ACC112 (cell line): ENCODE measurements at regions not wholly inside any gene's neighbourhood (a gene's known extent, or its start where the extent isn't known, plus 50 kb on each side); places are given as distances from the start of the nearest gene placed in this dataset.
"Not testable (repeated sequence)": the region's sequence is repeated elsewhere in the genome, so short reads cannot be mapped to it uniquely, and the experiment has no call there.

ENCODE experiments used
- H2AFZ ChIP-seq: fragments of 200-600 bp; sonication (generic); one replicate; pipeline ENCODE4 v1.6.0; 2017; ENCODE audit warnings: antibody characterized with exemption, low read length; ENCODE audit not compliant: unreplicated experiment
- H3K27ac ChIP-seq: fragments of 200-600 bp; sonication (generic); 2 replicates; pipeline ENCODE4 v1.5.1; 2014; ENCODE audit warnings: low read depth, mild to moderate bottlenecking, antibody characterized with exemption, low read length, moderate library complexity
- H3K27me3 ChIP-seq: fragments of 200-600 bp; sonication (generic); 2 replicates; pipeline ENCODE4 v1.6.1; 2014; ENCODE audit warnings: mild to moderate bottlenecking, antibody characterized with exemption, low read length, moderate library complexity, mixed read lengths; ENCODE audit not compliant: insufficient read depth
- H3K36me3 ChIP-seq: fragments of 200-600 bp; sonication (generic); 2 replicates; pipeline ENCODE4 v1.6.1; 2016; ENCODE audit warnings: mild to moderate bottlenecking, antibody characterized with exemption, low read length, moderate library complexity, mixed read lengths; ENCODE audit not compliant: insufficient read depth
- H3K4me1 ChIP-seq: fragments of 200-600 bp; sonication (generic); one replicate; pipeline ENCODE4 v1.6.1; 2016; ENCODE audit warnings: low read length, mixed read lengths; ENCODE audit not compliant: insufficient read depth, unreplicated experiment, control insufficient read depth
- H3K4me3 ChIP-seq: fragments of 200-600 bp; sonication (generic); 2 replicates; pipeline ENCODE4 v1.5.1; 2014; ENCODE audit warnings: mild to moderate bottlenecking, low read depth, low read length
- H3K79me2 ChIP-seq: fragments of 200-600 bp; sonication (generic); one replicate; pipeline ENCODE4 v1.6.0; 2016; ENCODE audit warnings: low read length; ENCODE audit not compliant: control insufficient read depth, unreplicated experiment, insufficient read depth

GRCh38 chr2:109707281-109708147 lies 86.6 kb upstream of the RGPD5 start:
- Histone ChIP-seq H2AFZ (no peak overlapping the region), H3K4me3 (no peak overlapping the region), H3K27ac (no peak overlapping the region), H3K36me3 (no peaks in the 10 kb centered on the region), H3K27me3 (no peaks in the 10 kb centered on the region), H3K4me1 (no peaks in the 10 kb centered on the region), H3K79me2 (no peaks in the 10 kb centered on the region)

DNA sequence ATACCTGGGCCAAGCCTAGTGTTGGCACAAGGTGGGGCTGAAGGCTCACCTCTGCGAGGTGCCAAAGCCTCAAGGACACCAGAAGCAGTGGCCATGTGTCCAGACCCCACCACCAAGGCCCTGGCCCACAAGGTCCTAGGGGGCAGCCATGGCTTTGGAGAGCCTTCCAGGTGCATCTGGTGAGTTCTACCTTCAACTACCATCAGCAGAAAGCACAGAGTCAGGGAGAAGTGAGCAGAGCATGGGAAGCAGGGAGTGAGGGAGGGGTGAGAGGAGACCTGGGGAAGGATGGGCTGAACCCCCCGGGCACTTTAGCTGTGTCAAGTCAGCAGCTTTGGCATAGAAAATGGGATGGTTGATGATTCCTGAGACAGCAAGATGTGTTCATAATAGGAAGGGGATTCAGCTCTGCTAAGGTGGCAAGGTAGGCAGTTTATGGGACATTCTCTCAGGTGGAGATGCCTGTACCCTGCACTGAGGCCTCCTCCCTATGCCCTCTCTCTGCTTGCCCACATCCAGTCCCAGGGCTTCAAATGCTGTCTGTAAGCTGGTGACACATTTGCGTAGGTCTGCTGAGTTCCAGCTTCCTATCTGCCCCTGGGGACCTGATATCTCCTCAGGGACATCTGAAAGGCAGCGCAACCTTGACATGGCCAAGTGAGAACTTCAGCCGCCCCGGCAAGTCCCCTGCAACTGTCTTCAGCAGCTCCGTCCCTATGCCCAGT lies 83.4 kb upstream of the RGPD5 start:
- Histone ChIP-seq H3K36me3 (no peaks in the 10 kb centered on the region), H3K27me3 (no peaks in the 10 kb centered on the region), H3K79me2 (no peaks in the 10 kb centered on the region), H2AFZ (no peak overlapping the region), H3K27ac (no peak overlapping the region), H3K4me3 (no peak overlapping the region), H3K4me1 (no peaks in the 10 kb centered on the region)

DNA sequence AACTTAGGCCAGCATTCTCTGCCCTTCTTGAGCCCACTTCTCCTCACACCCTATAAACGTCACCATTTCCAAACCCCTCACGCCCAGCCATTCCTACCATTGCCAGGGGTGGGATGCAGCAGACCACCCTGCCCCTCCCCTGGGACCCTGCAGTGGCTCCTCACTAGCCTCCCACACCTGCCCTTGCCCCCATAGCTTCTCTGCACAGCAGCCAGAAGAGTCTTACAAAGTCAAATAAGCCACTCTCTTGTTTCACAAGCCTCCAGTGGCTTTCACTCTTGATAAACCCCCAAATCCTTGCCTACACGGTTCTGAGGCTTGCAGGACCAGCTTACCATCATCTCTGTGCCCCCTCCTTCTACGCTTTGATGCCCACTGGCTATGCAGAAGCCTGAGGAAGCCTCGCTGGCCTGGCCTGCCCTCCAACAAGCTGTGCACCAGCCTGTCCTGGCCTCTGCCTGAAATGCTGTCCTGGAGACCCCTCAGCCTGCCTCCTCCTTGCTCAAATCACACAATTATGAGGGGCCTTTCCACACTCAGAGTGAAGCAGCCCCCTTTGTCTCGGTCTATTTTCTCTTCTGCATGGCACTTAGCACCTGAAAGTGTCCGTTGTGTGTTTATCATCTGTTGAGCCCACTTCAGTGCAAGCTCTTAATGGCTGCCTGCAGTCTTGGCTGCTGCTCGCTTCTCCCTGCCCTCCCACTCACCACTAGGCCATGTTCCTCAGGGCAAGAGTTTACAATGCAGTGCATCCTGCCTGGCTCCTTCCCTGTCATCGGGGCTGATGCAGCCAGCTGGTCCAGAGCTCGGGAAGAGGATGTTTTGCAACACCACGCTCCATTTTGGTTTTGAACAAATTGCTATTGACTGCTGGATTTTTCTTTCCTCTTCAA lies 82.6 kb upstream of the RGPD5 start:
- Histone ChIP-seq H2AFZ (no peak overlapping the region), H3K36me3 (no peaks in the 10 kb centered on the region), H3K27ac (no peak overlapping the region)

GRCh38 chr2:109712123-109712449 lies 82.0 kb upstream of the RGPD5 start:
- no peak overlapping the region for H3K4me3 ChIP-seq
- H3K27me3 ChIP-seq, result no peaks in the 10 kb centered on the region
- H3K36me3 ChIP-seq, result no peaks in the 10 kb centered on the region
- no peaks in the 10 kb centered on the region for H3K4me1 ChIP-seq
- H3K79me2 ChIP-seq, result no peaks in the 10 kb centered on the region
- no peak overlapping the region for H3K27ac ChIP-seq
- H2AFZ ChIP-seq, result no peak overlapping the region

More for the DNA sequence above, 82.6 kb upstream of the RGPD5 start:
- H3K79me2 ChIP-seq, result no peaks in the 10 kb centered on the region
- H3K27me3 ChIP-seq, result no peaks in the 10 kb centered on the region
- no peaks in the 10 kb centered on the region for H3K4me1 ChIP-seq
- H3K4me3 ChIP-seq, result no peak overlapping the region

- Histone ChIP-seq H3K36me3 (no peaks in the 10 kb centered on the region), H3K4me3 (no peak overlapping the region), H3K27me3 (no peaks in the 10 kb centered on the region), H2AFZ (no peak overlapping the region), H3K4me1 (no peaks in the 10 kb centered on the region), H3K27ac (no peak overlapping the region), H3K79me2 (no peaks in the 10 kb centered on the region)
These were observed 81.4 kb upstream of the RGPD5 start for GRCh38 chr2:109712746-109713145.

DNA sequence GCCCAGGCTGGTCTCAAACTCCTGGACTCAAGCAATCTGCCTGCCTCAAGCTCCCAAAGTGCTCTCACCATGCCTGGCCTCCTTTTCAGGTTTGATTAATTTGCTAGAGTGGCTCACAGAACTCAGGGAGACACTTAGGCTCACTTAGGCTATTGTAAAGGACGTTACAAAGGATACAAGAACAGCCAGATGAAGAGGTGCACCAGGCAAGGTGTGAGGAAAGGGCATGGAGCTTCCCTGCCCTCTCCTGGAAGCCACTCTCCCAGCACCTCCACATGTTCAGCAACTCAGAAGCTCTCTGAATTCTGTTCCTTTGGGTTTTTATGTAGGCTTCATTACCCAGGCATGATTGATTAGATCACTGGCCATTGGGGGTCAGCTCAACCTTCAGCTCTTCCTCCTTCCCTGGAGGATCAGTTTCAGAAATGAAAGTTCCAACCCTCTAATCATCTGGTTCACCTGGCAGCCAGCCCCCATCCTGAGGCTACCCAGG lies 78.7 kb upstream of the RGPD5 start:
- no peak overlapping the region for H3K4me3 ChIP-seq
- no peaks in the 10 kb centered on the region for H3K27me3 ChIP-seq
- H3K79me2 ChIP-seq, result no peaks in the 10 kb centered on the region
- no peaks in the 10 kb centered on the region for H3K36me3 ChIP-seq
- no peak overlapping the region for H3K27ac ChIP-seq
- no peaks in the 10 kb centered on the region for H3K4me1 ChIP-seq
- H2AFZ ChIP-seq, result no peak overlapping the region

DNA sequence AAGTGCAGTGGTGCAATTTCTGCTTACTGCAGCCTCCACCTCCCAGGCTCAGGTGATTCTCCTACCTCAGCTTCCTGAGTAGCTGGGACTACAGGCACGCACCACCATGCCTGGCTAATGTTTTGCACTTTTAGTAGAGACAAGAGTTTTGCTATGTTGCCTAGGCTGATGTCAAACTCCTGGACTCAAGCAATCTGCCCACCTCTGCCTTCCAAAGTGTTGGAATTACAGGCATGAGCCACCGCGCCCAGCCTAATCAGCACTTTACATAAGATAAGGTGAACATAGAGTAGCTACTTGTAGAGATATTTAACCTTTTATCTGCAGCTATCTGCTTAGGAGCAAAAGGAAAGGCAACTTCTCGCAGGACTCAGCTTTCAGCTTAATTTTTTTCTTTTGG lies 77.5 kb upstream of the RGPD5 start:
- H3K4me1 ChIP-seq, H3K27me3 ChIP-seq, H3K4me3 ChIP-seq, H3K79me2 ChIP-seq, H3K27ac ChIP-seq, H3K36me3 ChIP-seq, H2AFZ ChIP-seq: not testable (repeated sequence)

- H3K4me1 ChIP-seq, result no peaks in the 10 kb centered on the region
- H3K4me3 ChIP-seq, result no peak overlapping the region
These were observed 76.0 kb upstream of the RGPD5 start for GRCh38 chr2:109718139-109718538.

GRCh38 chr2:109719871-109720270 lies 74.2 kb upstream of the RGPD5 start:
- H2AFZ ChIP-seq, result no peak overlapping the region
- H3K4me1 ChIP-seq, result no peaks in the 10 kb centered on the region
- no peaks in the 10 kb centered on the region for H3K36me3 ChIP-seq
- H3K79me2 ChIP-seq, result no peaks in the 10 kb centered on the region
- H3K4me3 ChIP-seq, result no peak overlapping the region
- H3K27me3 ChIP-seq, result peaks cover 6% of the 10 kb centered on the region
- H3K27ac ChIP-seq, result no peak overlapping the region

More at GRCh38 chr2:109718139-109718538, 76.0 kb upstream of the RGPD5 start:
- Histone ChIP-seq H3K79me2 (no peaks in the 10 kb centered on the region), H2AFZ (no peak overlapping the region), H3K27me3 (no peaks in the 10 kb centered on the region), H3K36me3 (no peaks in the 10 kb centered on the region), H3K27ac (no peak overlapping the region)

GRCh38 chr2:109720380-109721106 lies 73.6 kb upstream of the RGPD5 start:
- H3K4me1 ChIP-seq, result no peaks in the 10 kb centered on the region
- no peaks in the 10 kb centered on the region for H3K36me3 ChIP-seq
- H3K4me3 ChIP-seq, result no peak overlapping the region
- H2AFZ ChIP-seq, result no peak overlapping the region
- no peak overlapping the region for H3K27ac ChIP-seq
- peaks cover 12% of the 10 kb centered on the region for H3K27me3 ChIP-seq
- H3K79me2 ChIP-seq, result no peaks in the 10 kb centered on the region
